NB4 (cell line): ENCODE measurements at regions not wholly inside any gene's neighbourhood (a gene's known extent, or its start where the extent isn't known, plus 50 kb on each side); places are given as distances from the start of the nearest gene placed in this dataset.

Experiments
- DNase-seq: peaks from one replicate; pipeline ENCODE4 v3.0.0; 2010; ENCODE audit warnings: low read depth
- H3K4me3 ChIP-seq: one replicate; pipeline ENCODE4 v1.5.1; 2011; ENCODE audit warnings: mild to moderate bottlenecking, low read depth, low read length, moderate library complexity
- MYC ChIP-seq: IDR thresholded peaks from 2 replicates; pipeline ENCODE4 v1.6.1; 2011; ENCODE audit warnings: low read depth, low read length
- POLR2A ChIP-seq: IDR thresholded peaks from 2 replicates; pipeline ENCODE4 v1.6.1; 2011; ENCODE audit warnings: mild to moderate bottlenecking; ENCODE audit not compliant: insufficient read length; ENCODE audit errors: extremely low read depth
- TF ChIP-seq, protein P1 (sequence below): IDR thresholded peaks from 2 replicates; pipeline ENCODE4 v1.6.1; 2011; ENCODE audit warnings: low read depth, low read length
- TF ChIP-seq, protein P2 (sequence below): IDR thresholded peaks from one replicate; pipeline ENCODE4 v1.5.1; 2012; ENCODE audit warnings: low read depth, low read length

DNA sequence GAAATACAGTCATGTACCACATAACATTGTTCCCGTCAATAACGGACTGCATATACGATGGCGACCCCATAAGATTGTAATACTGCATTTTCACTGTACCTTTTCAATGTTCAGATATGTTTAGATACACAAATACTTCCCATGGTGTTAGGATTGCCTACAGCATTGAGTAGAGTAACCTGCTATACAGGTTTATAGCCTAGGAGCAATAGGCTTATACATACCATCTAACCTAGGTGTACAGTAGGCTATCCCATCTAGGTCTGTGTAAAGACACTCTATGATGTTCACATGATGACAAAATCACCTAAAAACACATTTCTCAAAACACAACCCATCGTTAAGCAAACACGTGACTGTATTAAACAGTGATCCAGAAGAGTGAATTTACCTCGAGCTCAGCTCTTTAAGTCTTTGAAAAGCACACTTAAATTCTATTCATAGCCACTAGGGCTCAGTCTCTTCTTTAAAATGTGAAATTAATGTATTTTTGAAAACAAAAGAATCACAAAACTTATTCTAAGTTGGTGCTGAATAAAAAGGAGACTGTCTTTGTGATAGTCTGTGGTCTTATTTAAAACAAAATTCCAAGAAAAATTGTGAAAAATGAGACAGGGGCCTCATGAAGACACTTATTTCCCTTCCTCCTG lies 239.1 kb upstream of the ARID2 start:
- DNase-seq, result no peak
- TF ChIP-seq, protein P1, sequence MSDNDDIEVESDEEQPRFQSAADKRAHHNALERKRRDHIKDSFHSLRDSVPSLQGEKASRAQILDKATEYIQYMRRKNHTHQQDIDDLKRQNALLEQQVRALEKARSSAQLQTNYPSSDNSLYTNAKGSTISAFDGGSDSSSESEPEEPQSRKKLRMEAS, result no peak
- TF ChIP-seq, protein P2, sequence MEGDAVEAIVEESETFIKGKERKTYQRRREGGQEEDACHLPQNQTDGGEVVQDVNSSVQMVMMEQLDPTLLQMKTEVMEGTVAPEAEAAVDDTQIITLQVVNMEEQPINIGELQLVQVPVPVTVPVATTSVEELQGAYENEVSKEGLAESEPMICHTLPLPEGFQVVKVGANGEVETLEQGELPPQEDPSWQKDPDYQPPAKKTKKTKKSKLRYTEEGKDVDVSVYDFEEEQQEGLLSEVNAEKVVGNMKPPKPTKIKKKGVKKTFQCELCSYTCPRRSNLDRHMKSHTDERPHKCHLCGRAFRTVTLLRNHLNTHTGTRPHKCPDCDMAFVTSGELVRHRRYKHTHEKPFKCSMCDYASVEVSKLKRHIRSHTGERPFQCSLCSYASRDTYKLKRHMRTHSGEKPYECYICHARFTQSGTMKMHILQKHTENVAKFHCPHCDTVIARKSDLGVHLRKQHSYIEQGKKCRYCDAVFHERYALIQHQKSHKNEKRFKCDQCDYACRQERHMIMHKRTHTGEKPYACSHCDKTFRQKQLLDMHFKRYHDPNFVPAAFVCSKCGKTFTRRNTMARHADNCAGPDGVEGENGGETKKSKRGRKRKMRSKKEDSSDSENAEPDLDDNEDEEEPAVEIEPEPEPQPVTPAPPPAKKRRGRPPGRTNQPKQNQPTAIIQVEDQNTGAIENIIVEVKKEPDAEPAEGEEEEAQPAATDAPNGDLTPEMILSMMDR, result no peak
- TF ChIP-seq POLR2A (no peak), MYC (no peak)
- H3K4me3 ChIP-seq, result no peak overlapping the region

DNA sequence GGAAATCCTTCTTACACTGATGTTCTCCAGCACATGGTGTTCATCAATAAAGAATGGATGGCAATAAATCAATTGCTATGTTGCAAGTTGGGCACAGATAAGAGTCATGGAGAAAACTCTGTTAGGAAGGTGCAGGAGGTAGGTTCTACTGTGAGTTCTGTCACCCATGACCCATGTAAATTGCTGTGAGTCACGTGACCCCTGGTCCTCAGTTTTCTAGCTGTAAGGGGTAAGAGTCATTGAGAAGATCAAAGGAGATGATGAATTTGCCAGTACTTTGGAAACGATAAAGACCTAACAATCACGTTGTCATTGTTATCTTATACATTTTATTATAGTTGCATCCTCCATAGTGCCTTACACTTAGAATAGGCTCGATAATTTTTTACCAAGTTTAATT lies 235.2 kb upstream of the ARID2 start:
- no peak for DNase-seq
- no peak overlapping the region for H3K4me3 ChIP-seq
- TF ChIP-seq, protein P2, result no peak
- TF ChIP-seq, protein P1, result no peak
- TF ChIP-seq MYC (no peak), POLR2A (no peak)

DNA sequence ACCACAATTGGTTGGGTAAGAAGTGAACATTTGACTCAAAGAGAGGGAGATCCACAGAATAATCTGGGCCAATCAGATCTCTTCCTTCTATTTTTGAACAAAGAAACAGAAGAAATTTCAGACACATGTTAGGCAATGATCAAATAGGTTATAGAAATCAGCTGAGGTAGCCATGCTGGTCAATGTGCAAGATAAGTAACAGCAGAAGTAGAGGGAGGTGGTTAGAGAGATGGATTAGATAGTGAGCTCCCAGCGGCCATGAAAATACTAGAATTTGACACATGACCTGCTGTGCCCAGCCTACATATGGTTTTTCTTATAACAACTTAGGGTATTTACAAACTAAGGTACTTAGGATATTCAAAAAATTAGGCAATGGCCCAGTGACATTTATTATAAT lies 230.9 kb upstream of the ARID2 start:
- peak; percentile 43 for DNase-seq
- no peak overlapping the region for H3K4me3 ChIP-seq
- TF ChIP-seq, protein P1, result peak; percentile 56
- no peak for TF ChIP-seq POLR2A

DNA sequence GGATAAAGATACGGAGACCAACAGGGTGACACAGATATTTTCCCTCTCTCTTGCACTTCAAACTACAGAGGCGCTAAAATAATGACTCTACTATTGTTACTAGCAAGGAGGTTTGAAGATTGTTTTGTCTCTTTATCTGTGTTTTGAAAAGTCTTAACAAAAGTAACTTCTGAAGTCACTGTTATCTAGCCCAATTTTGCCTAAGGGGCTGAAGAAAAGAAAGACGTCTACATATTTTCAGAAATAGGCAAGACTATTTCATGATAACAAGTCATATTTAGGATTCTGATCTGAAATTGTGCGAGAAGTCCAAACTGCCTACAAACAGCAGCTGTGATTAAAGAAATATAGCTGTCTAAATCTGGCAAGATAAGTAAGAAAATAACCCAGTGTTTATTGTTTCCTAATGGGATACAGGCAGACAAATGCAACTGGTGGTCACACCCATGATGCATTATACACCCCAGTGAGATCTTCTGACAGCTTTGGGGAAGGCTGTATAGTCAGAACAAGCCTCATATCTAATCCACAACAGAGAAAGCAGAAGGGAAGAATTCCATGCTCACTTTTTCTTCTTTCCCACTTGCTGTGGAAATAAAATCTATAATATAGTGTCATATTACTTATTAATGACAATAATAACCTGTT lies 226.9 kb upstream of the ARID2 start:
- TF ChIP-seq POLR2A (no peak), MYC (no peak)
- TF ChIP-seq, protein P2, result no peak
- TF ChIP-seq, protein P1, result no peak
- no peak for DNase-seq
- no peak overlapping the region for H3K4me3 ChIP-seq

DNA sequence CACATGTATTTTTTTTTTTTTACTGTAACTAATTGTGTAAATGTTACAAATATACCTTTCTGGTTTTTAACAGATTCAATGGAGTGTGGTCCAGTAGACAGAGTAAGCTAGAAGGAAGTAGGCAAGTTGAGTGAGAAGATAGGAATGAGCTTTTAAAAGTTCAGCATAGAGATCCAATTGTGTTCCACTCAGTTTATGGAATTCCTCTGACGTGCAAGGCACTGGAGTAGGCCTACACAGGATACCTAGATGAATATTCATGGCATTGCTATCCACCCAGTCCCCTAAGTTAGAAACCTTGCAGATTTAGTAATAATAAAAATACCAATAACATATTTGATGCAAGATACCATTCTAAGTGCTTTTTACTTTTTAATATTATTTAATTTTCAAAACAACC lies 225.6 kb upstream of the ARID2 start:
- H3K4me3 ChIP-seq, result no peak overlapping the region
- TF ChIP-seq, protein P1, result no peak
- TF ChIP-seq, protein P2, result no peak
- no peak for TF ChIP-seq MYC
- TF ChIP-seq POLR2A, result no peak
- no peak for DNase-seq

DNA sequence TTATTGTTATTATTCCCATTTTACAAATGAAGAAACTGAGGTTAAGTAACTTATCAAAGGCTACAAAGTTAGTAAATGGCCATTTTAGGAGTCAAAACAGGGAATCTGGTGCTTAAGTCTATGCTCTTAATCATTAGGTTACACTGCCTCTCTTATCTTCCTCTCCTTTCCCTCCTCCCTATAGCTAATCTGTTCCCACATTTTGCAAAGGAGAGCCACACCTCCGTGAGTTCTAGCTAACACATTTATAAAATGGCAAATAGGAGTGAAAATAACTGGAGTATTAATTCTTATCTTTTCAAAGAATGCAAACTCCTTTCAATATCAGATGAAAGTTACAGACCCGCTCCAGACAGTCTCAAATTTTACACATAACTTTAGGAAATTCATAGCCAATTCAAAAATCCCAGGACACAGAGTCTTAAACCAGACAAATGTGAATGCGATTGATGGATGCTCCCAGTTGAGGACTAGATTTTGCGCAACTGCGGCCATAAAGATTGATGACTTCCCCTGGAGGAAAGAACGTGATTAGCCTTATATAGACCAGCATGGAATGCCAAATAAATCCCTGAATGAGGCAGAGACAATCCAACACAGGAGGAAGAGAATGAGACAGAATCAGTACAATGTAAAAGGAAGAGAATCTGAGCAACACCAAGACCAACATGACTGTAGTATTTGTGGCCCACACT lies 225.0 kb upstream of the ARID2 start:
- H3K4me3 ChIP-seq, result no peak overlapping the region
- no peak for DNase-seq
- TF ChIP-seq MYC (no peak), POLR2A (no peak)
- TF ChIP-seq, protein P1, result no peak
- TF ChIP-seq, protein P2, result no peak
